Stimulated activated CD4-positive, alpha-beta T cell treated with anti-CD3 and anti-CD28 coated beads, Interleukin-4, amount 100 ng/mL, for 1 hour (primary cell): ENCODE measurements at regions not wholly inside any gene's neighbourhood (a gene's known extent, or its start where the extent isn't known, plus 50 kb on each side); places are given as distances from the start of the nearest gene placed in this dataset.
"Not testable (repeated sequence)": the region's sequence is repeated elsewhere in the genome, so short reads cannot be mapped to it uniquely, and the experiment has no call there.

Source experiments
- DNase-seq: peaks from one replicate; pipeline ENCODE4 v3.0.0-alpha.2; 2020

GRCh38 chr15:84153655-84154140 is 81.9 kb upstream of the GOLGA6L4 start:
- not testable (repeated sequence) for DNase-seq

GRCh38 chr15:84154314-84154713 is 81.3 kb upstream of the GOLGA6L4 start:
- DNase-seq = not testable (repeated sequence)

- DNase-seq = not testable (repeated sequence)
These were observed 80.8 kb upstream of the GOLGA6L4 start for GRCh38 chr15:84154787-84155186.

GRCh38 chr15:84155792-84156587 is 79.6 kb upstream of the GOLGA6L4 start:
- not testable (repeated sequence) for DNase-seq

- not testable (repeated sequence) for DNase-seq
These were observed 79.1 kb upstream of the GOLGA6L4 start for GRCh38 chr15:84156588-84156840.

GRCh38 chr15:84157056-84157632 is 78.4 kb upstream of the GOLGA6L4 start:
- not testable (repeated sequence) for DNase-seq

- DNase-seq = not testable (repeated sequence)
These were observed 77.7 kb upstream of the GOLGA6L4 start for GRCh38 chr15:84157857-84158256.

GRCh38 chr15:84159346-84160269 is 76.0 kb upstream of the GOLGA6L4 start:
- not testable (repeated sequence) for DNase-seq

- not testable (repeated sequence) for DNase-seq
These were observed 70.9 kb upstream of the GOLGA6L4 start for GRCh38 chr15:84164423-84165292.

GRCh38 chr15:84170029-84170428 is 65.5 kb upstream of the GOLGA6L4 start:
- not testable (repeated sequence) for DNase-seq

GRCh38 chr15:84173231-84173610 is 62.4 kb upstream of the GOLGA6L4 start:
- not testable (repeated sequence) for DNase-seq
